ENCODE measurements at regions not wholly inside any gene's neighbourhood (a gene's known extent, or its start where the extent isn't known, plus 50 kb on each side); places are given as distances from the start of the nearest gene placed in this dataset.

GRCh38 chr9:106084702-106085101 lies 390.4 kb downstream of the TMEM38B start:
- no peak for TF ChIP-seq YY1 (IDR thresholded peaks at IDR 0.05; ENCODE audit: low read depth)
- TF ChIP-seq EP300 (IDR thresholded peaks at IDR 0.05; ENCODE audit: borderline replicate concordance), result no peak
- no peak for TF ChIP-seq EGR1 (IDR thresholded peaks at IDR 0.05)
- TF ChIP-seq TCF12 (IDR thresholded peaks at IDR 0.05; ENCODE audit: low read depth), result no peak
- no peak for TF ChIP-seq REST (IDR thresholded peaks at IDR 0.05; ENCODE audit: low read depth)
- no peak for TF ChIP-seq CEBPB (IDR thresholded peaks at IDR 0.05)
